ENCODE measurements at regions not wholly inside any gene's neighbourhood (a gene's known extent, or its start where the extent isn't known, plus 50 kb on each side); places are given as distances from the start of the nearest gene placed in this dataset.
"Not testable (repeated sequence)": the region's sequence is repeated elsewhere in the genome, so short reads cannot be mapped to it uniquely, and the experiment has no call there.

DNA sequence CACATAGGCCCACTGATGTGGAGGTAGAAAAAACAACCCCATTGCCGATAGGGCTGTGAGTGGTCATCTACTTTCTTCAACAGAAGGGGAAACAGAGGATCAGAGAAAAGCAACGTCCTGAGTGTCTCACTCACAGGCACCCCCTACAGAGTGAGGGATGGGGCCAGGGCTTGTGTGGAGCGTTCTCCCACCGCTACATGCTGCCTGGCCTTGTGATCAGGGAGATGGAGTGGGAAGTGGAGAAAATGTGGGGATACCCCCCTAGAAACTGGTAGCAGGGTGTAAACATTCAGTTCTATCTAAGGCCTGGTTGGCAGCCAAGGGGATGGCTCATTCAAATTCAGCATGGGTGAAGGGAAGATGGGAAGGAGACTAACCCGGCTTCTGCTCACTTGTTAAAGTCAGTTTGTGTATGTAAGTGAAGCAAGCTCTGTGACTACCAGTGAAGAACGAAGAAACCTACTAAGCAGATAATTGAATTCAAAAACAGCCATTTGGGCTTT, 73.0 kb upstream of the NAV2 start:
- H3K36me3 Mint-ChIP-seq, result no peaks in the 10 kb centered on the region
- no peak overlapping the region for H3K4me3 Mint-ChIP-seq
- H3K9me3 Mint-ChIP-seq, result no peaks in the 10 kb centered on the region
- peaks cover 7% of the 10 kb centered on the region for H3K27me3 Mint-ChIP-seq
- no peak overlapping the region for H3K27ac Mint-ChIP-seq
- H3K4me1 Mint-ChIP-seq, result no peaks in the 10 kb centered on the region

DNA sequence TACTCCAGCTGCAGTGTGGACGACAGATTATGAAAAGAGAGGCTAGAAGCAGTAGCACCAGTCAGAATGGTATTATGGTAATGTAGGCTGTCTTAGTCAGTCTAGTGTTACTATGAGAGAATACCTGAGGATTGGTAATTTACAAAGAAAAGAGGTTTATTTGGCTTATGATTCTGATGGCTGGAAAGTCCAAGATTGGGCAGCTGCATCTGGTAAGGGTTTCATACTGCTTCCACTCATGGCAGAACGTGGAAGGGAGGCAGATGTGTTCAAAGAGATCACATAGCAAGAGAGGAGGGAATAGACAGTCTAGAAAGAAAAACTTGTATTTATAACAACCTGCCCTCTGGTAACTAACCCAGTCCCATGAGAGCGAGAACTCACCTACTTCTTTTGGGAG, 77.3 kb upstream of the NAV2 start:
- no peaks in the 10 kb centered on the region for H3K4me1 Mint-ChIP-seq
- no peak overlapping the region for H3K27ac Mint-ChIP-seq
- H3K4me3 Mint-ChIP-seq, result no peak overlapping the region
- H3K36me3 Mint-ChIP-seq, result no peaks in the 10 kb centered on the region
- peaks cover 4% of the 10 kb centered on the region for H3K27me3 Mint-ChIP-seq
- H3K9me3 Mint-ChIP-seq, result no peaks in the 10 kb centered on the region

DNA sequence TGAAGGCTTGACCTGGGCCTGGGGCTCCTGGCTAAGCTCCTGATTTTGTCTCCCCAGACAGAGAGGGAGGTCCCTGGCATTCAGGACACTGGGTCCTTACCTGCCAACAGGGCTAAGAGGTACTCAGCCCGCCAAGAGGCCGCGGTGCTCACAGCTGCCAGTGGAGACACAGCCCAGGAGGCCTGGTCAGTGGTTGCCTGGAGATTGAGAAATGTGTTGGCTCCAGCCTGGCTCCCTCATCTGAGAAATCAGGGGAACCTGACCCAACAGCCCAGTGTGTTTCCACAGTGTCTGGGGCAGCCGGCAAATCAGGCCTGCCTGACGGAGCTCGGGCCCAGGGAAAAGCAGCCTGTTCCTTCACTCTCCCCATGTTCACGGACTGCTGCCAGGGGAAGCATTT, 79.4 kb upstream of the NAV2 start:
- Mint-ChIP-seq H3K4me1 (no peaks in the 10 kb centered on the region), H3K4me3 (no peak overlapping the region), H3K27me3 (peaks cover 4% of the 10 kb centered on the region), H3K9me3 (no peaks in the 10 kb centered on the region), H3K27ac (no peak overlapping the region), H3K36me3 (no peaks in the 10 kb centered on the region)

GRCh38 chr11:19632499-19632834, 80.2 kb upstream of the NAV2 start:
- no peak overlapping the region for H3K27ac Mint-ChIP-seq
- no peaks in the 10 kb centered on the region for H3K9me3 Mint-ChIP-seq
- H3K4me1 Mint-ChIP-seq, result no peaks in the 10 kb centered on the region
- no peak overlapping the region for H3K4me3 Mint-ChIP-seq
- peaks cover 4% of the 10 kb centered on the region for H3K27me3 Mint-ChIP-seq
- no peaks in the 10 kb centered on the region for H3K36me3 Mint-ChIP-seq

DNA sequence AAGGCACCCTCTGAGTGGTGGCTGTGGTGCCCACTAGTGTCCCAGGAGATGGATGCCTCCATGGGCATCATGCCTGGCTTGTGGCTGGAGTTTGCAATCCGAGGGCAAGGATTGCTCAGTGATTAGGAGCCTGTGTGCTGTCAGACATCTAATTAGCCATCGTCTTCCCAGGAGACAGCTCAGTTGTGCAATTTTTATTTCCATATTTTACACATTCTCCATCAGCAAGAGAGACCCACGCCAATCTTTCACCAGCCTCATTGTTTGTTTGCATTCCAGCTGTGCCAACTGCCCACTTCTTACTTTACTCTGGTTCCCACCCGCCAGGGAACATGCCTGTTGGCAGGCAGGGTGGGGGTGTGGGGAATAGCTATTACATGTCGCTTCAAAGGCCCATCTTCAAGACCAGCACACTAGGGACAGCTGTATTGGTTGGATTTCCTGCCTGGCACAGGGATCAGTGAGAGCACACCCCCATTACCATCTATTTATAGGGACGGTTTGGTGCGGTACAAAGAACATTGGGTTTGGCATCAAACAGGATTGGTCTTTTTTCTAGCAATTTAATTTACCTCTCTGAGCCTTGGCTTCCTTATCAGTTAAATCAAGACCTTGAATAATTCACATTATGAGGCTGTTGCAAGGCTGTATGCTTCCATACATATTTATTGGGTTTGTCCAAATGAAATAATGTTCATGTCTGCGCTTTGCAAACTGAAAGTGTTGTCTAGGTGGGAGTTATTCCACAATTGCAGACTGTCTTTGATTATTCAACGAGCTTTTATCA, 80.7 kb upstream of the NAV2 start:
- Mint-ChIP-seq H3K27me3 (peaks cover 4% of the 10 kb centered on the region), H3K9me3 (no peaks in the 10 kb centered on the region), H3K4me3 (no peak overlapping the region), H3K27ac (no peak overlapping the region), H3K4me1 (no peaks in the 10 kb centered on the region), H3K36me3 (no peaks in the 10 kb centered on the region)

DNA sequence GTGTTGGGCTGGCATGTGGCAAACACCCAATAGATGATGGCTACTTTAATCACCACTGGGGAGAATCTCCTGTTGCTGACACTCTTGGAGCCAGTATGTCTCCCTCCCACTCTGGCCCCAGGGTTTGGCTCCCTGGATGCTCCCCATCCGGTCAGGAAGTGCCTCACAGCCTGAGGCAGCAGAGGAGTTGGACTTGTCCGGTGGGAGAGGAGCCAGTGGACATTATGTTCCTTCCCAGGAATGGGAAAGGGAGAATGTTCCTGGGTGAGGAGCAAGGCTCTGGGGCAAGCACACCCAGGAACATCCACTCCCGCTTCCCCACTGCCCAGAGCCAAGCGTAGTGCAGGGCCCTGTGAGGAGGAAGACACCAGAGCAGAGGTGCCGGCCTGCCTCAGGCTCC, 84.6 kb upstream of the NAV2 start:
- no peaks in the 10 kb centered on the region for H3K4me1 Mint-ChIP-seq
- peaks cover 12% of the 10 kb centered on the region for H3K9me3 Mint-ChIP-seq
- H3K4me3 Mint-ChIP-seq, result no peak overlapping the region
- H3K36me3 Mint-ChIP-seq, result no peaks in the 10 kb centered on the region
- H3K27ac Mint-ChIP-seq, result no peak overlapping the region
- peaks cover 12% of the 10 kb centered on the region for H3K27me3 Mint-ChIP-seq

DNA sequence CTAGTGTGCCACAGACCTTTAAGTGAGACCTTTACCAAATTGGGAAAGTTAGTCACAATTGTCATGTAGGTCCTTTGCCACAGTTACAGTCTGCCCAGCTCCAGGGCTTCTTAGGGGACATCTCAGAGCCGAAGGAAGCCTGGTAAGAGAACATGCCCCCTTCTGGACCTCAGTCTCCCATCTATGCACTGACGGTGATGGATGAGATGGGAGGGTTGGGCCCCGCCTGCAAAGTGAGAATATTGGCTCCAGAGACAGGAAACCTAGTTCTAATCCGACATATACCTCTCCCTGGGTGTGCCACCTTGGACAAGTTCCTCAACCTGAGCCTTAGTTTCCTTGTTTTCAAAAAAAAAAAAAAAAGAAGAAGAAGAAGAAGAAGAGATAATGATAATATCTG, 85.1 kb upstream of the NAV2 start:
- Mint-ChIP-seq H3K36me3 (no peaks in the 10 kb centered on the region), H3K27me3 (peaks cover 12% of the 10 kb centered on the region), H3K4me1 (no peaks in the 10 kb centered on the region), H3K4me3 (no peak overlapping the region), H3K27ac (no peak overlapping the region), H3K9me3 (peaks cover 12% of the 10 kb centered on the region)

GRCh38 chr11:19625438-19625837, 87.2 kb upstream of the NAV2 start:
- Mint-ChIP-seq H3K36me3 (no peaks in the 10 kb centered on the region), H3K4me3 (no peak overlapping the region), H3K27ac (no peak overlapping the region), H3K4me1 (no peaks in the 10 kb centered on the region), H3K27me3 (peaks cover 12% of the 10 kb centered on the region), H3K9me3 (peaks cover 12% of the 10 kb centered on the region)

DNA sequence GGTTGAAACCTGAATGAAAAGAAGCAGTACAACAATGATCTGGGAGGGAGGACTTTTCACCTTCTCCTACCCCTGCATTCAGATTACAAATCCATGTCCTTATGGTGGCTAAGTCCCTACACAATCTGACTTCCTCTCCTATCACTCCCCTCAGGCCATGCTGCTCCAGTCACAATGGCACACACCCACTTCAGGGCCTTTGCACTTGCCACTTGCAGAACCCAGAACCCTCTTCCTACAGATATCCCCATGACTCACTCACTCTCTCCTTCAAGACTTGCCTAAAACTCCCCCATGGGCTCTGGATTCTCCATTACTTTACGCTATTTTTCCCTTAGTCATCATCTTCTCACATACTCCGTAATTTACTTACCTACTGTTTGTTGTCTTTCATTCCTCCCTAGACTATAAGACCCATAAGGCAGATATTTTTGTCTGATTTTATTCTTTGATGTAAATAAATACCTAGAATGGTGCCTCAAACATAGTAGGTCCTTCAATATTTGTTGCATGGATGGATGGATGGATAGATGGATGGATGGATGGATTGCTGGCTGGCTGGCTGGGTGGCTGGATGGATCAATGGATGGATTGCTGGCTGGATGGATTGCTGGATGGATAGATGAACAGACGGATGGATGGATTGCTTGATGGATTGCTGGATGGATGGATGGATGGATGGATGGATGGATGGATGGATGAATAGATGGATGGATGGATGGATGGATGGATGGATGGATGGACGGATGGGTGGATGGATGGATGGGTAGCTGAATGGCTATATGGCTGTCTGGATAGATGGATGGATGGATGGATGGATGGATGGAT, 94.7 kb upstream of the NAV2 start:
- H3K27me3 Mint-ChIP-seq, result no peaks in the 10 kb centered on the region
- no peaks in the 10 kb centered on the region for H3K36me3 Mint-ChIP-seq
- H3K4me1 Mint-ChIP-seq, result no peaks in the 10 kb centered on the region
- H3K27ac Mint-ChIP-seq, result no peak overlapping the region
- peaks cover 1% of the 10 kb centered on the region for H3K9me3 Mint-ChIP-seq
- no peak overlapping the region for H3K4me3 Mint-ChIP-seq

DNA sequence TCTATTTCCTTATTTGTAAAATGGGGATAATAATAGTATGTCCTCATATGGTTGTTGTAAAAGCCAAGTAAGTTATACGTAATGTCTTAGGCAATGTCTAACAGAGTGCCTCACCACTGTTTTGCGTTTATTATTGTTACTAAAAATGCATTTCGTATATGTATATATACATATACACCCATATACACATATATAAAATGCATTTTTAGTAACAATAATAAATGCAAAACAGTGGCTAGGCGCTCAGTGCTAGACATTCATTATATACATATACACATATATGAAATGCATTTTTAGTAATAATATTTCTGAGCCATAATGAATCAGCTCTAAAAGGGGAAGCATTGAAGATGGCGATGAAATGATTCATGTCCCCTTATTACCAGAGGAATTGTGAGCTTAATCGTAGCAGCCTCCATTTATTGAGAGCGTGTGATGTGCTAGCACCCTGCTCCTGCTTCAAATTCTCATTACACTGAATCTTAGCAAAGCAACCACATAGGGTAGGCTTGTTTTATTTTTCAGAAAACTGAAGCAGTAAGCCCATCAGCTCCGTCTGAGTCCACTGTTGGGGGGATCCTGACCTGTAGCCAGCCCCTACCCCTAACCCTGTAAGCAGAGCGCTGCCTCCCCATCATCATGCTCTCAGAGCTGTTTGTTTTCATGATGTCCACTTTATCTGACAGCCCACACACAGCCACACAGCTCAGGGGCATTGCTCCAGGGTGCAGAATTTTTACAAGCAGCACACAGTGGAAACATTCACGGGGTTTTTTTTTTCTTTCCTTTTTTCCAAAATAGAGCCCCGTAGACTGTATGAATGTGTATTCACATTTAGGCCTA, 97.1 kb upstream of the NAV2 start:
- H3K36me3 Mint-ChIP-seq, result no peaks in the 10 kb centered on the region
- H3K27me3 Mint-ChIP-seq, result no peaks in the 10 kb centered on the region

GRCh38 chr11:19614370-19614940, 98.2 kb upstream of the NAV2 start:
- Mint-ChIP-seq H3K4me1 (no peaks in the 10 kb centered on the region), H3K9me3 (peaks cover 6% of the 10 kb centered on the region), H3K4me3 (no peak overlapping the region), H3K27ac (no peak overlapping the region), H3K36me3 (no peaks in the 10 kb centered on the region), H3K27me3 (no peaks in the 10 kb centered on the region)

More for the DNA sequence above, 97.1 kb upstream of the NAV2 start:
- no peak overlapping the region for H3K27ac Mint-ChIP-seq
- peaks cover 6% of the 10 kb centered on the region for H3K9me3 Mint-ChIP-seq
- no peaks in the 10 kb centered on the region for H3K4me1 Mint-ChIP-seq
- H3K4me3 Mint-ChIP-seq, result no peak overlapping the region

DNA sequence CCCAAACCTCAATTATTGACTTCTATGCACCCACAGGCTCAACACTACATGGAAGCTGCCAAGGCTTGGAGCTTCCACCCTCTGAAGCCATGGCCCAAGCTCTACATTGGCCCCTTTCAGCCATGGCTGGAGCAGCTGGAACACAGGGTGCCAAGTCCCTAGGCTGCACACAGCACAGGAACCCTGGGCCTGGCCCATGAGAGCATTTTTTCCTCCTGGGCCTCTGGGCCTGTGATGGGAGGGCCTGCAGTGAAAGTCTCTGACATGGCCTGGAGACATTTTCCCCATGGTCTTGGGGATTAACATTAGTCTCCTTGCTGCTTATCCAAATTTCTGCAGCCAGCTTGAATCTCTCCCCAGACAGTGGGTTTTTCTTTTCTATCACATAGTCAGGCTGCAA, 100.6 kb upstream of the NAV2 start:
- not testable (repeated sequence) for H3K27ac Mint-ChIP-seq, H3K4me1 Mint-ChIP-seq, H3K9me3 Mint-ChIP-seq, H3K4me3 Mint-ChIP-seq, H3K36me3 Mint-ChIP-seq, H3K27me3 Mint-ChIP-seq

- no peaks in the 10 kb centered on the region for H3K4me1 Mint-ChIP-seq
- H3K9me3 Mint-ChIP-seq, result peaks cover 3% of the 10 kb centered on the region
- H3K4me3 Mint-ChIP-seq, result no peak overlapping the region
Observed at GRCh38 chr11:19607656-19608360, 104.8 kb upstream of the NAV2 start.

DNA sequence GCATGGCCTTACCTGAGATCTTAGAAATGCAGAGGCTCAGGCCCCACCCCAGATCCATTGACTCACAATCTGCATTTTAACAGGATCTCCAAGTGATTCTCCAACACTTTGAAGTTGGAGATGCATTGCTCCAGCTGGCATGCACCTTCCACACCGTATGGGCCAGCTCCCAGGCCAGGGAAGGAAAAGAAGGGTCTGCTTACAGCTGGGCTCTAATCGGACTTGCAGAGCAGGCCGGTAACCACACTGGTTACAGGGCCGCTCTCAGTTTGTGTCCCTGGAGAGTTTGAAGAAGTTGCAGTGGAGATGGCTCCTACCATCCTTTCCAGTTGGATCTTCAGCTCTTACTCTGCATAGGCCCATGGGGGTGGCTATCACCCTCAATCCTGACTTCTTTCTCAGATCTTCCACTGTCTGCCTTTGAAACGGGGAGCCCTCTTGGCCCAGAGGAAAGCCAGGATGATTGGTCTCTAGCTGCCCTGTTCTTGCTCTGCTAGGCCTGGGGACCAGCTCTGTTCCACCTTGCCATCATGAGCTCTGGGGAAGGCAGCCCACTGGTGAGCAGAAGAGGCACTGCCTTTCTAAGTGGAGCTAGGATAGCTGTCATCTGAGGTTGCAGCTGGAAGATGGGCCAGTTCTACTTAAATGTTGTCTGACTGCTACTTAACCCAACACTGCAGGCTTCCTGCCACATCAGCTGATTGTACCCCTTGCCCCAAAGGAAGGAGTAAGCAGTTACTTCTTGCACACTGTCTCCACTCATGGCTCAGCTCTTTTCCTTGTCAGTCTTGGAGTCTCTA, 105.6 kb upstream of the NAV2 start:
- Mint-ChIP-seq H3K27me3 (peaks cover 9% of the 10 kb centered on the region), H3K27ac (no peak overlapping the region), H3K9me3 (no peaks in the 10 kb centered on the region), H3K4me1 (no peaks in the 10 kb centered on the region), H3K36me3 (no peaks in the 10 kb centered on the region), H3K4me3 (no peak overlapping the region)

More at GRCh38 chr11:19607656-19608360, 104.8 kb upstream of the NAV2 start:
- no peaks in the 10 kb centered on the region for H3K36me3 Mint-ChIP-seq
- H3K27ac Mint-ChIP-seq, result no peak overlapping the region
- H3K27me3 Mint-ChIP-seq, result peaks cover 4% of the 10 kb centered on the region

All from activated naive CD4-positive, alpha-beta T cell treated with anti-CD3 and anti-CD28 coated beads, Interleukin-2, amount 50 U/mL, for 24 hours (primary cell).